PC-3 (cell line): ENCODE measurements at regions not wholly inside any gene's neighbourhood (a gene's known extent, or its start where the extent isn't known, plus 50 kb on each side); places are given as distances from the start of the nearest gene placed in this dataset.

Experiments used
- CTCF ChIP-seq: fragments of 300-600 bp; sonication (generic); conservative IDR thresholded peaks from 2 replicates; pipeline ENCODE4 v1.5.1; 2017; ENCODE audit warnings: antibody characterized with exemption, low read depth, mild to moderate bottlenecking, low read length
- EZH2 ChIP-seq: fragments of 300-600 bp; sonication (generic); IDR thresholded peaks from one replicate; pipeline ENCODE4 v1.6.1; 2017; ENCODE audit warnings: antibody characterized with exemption, mild to moderate bottlenecking, low read length; ENCODE audit not compliant: unreplicated experiment

- TF ChIP-seq EZH2 (no peak), CTCF (no peak)
Observed at GRCh38 chr9:13383216-13383615, 103.7 kb upstream of the MPDZ start.
